ENCODE measurements at regions not wholly inside any gene's neighbourhood (a gene's known extent, or its start where the extent isn't known, plus 50 kb on each side); places are given as distances from the start of the nearest gene placed in this dataset.

DNA sequence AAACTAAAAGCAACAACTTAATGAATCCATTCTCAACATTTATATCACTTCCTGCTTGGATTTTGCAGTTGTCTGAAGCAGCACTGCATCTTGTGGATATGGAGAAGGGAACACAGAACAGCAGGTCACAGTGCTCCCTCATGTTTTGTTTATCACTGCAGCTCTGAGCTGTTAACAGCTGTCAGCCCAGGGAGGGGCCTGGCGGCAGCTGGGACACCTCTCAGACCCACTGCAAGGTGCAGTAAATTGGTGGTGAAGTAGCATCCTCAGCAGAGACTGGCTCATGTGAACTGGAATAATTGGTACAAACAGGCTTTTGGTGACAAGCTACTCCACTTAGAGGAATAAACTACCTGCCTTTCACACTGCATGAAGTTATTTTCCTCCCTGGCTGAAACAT lies 170.4 kb downstream of the LIG4 start:
- TF ChIP-seq EZH2 (IDR thresholded peaks at IDR 0.05) (no peak), POLR2AphosphoS5 (IDR thresholded peaks at IDR 0.05; ENCODE audit: borderline replicate concordance, low read depth, low read length) (no peak), FOXP2 (optimal IDR thresholded peaks at IDR 0.05; ENCODE audit: control extremely low read depth, extremely low read length, insufficient read depth) (no peak)

Data from SK-N-MC (cell line).